HG02763 (cell line): ENCODE measurements at regions not wholly inside any gene's neighbourhood (a gene's known extent, or its start where the extent isn't known, plus 50 kb on each side); places are given as distances from the start of the nearest gene placed in this dataset.
"Not testable (repeated sequence)": the region's sequence is repeated elsewhere in the genome, so short reads cannot be mapped to it uniquely, and the experiment has no call there.

Experiments used
- ATAC-seq: cut with Tn5 transposase; IDR thresholded peaks from one replicate; pipeline ENCODE4 v1.9.1; 2021; ENCODE audit warnings: mild to moderate bottlenecking, moderate library complexity; ENCODE audit not compliant: unreplicated experiment

- no peak for ATAC-seq
Measured at GRCh38 chr10:130708465-130709070, 572.4 kb downstream of the GLRX3 start.

- no peak for ATAC-seq
Measured at GRCh38 chr10:130709415-130709814, 573.2 kb downstream of the GLRX3 start.

GRCh38 chr10:130711072-130711471 lies 574.9 kb downstream of the GLRX3 start:
- no peak for ATAC-seq

- ATAC-seq: no peak
Measured at GRCh38 chr10:130713135-130713534, 576.9 kb downstream of the GLRX3 start.

- ATAC-seq: no peak
Measured at GRCh38 chr10:130713731-130714130, 577.5 kb downstream of the GLRX3 start.

- no peak for ATAC-seq
Measured at GRCh38 chr10:130714742-130715467, 578.7 kb downstream of the GLRX3 start.

GRCh38 chr10:130715686-130716670 lies 579.8 kb downstream of the GLRX3 start:
- no peak for ATAC-seq

GRCh38 chr10:130717083-130717482 lies 580.9 kb downstream of the GLRX3 start:
- no peak for ATAC-seq

- ATAC-seq: not testable (repeated sequence)
Measured at GRCh38 chr10:130718744-130719447, 582.7 kb downstream of the GLRX3 start.

GRCh38 chr10:130719448-130719752 lies 583.2 kb downstream of the GLRX3 start:
- ATAC-seq: no peak

- ATAC-seq: no peak
Measured at GRCh38 chr10:130720235-130720634, 584.0 kb downstream of the GLRX3 start.

GRCh38 chr10:130721971-130722370 lies 585.8 kb downstream of the GLRX3 start:
- no peak for ATAC-seq

- no peak for ATAC-seq
Measured at GRCh38 chr10:130723704-130724103, 587.5 kb downstream of the GLRX3 start.

GRCh38 chr10:130725474-130725970 lies 586.0 kb downstream of the TCERG1L start:
- ATAC-seq: no peak

- ATAC-seq: no peak
Measured at GRCh38 chr10:130726996-130727725, 584.4 kb downstream of the TCERG1L start.

GRCh38 chr10:130727766-130728490 lies 583.6 kb downstream of the TCERG1L start:
- no peak for ATAC-seq

- ATAC-seq: no peak
Measured at GRCh38 chr10:130728531-130729215, 582.8 kb downstream of the TCERG1L start.

GRCh38 chr10:130729876-130730275 lies 581.6 kb downstream of the TCERG1L start:
- ATAC-seq: no peak

- ATAC-seq: no peak
Measured at GRCh38 chr10:130737186-130737585, 574.3 kb downstream of the TCERG1L start.
